GM19397 (cell line): ENCODE measurements at regions not wholly inside any gene's neighbourhood (a gene's known extent, or its start where the extent isn't known, plus 50 kb on each side); places are given as distances from the start of the nearest gene placed in this dataset.

Experiments
- ATAC-seq: cut with Tn5 transposase; IDR thresholded peaks from one replicate; pipeline ENCODE4 v1.9.1; 2021; ENCODE audit warnings: mild to moderate bottlenecking, moderate library complexity; ENCODE audit not compliant: unreplicated experiment

DNA sequence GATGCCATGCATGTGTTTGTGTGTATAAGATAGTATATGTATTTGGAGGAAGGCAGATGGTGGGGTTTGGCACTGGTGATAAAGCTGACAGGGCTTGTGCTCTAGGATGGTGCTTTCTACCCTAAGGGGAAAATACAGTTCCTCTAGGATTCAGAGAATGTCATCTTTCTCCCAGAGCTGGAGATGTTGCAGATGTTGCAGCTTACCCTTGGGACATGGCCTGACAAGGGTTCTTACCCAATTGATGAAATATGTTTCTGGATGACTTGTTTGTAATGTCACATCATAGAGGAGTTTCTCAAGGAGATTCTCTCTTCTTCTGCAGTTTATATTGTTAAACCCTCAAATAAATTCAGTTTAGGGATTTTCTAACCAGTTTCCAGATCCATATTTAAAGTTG is 52.5 kb upstream of the PITX2 start:
- ATAC-seq: no peak

DNA sequence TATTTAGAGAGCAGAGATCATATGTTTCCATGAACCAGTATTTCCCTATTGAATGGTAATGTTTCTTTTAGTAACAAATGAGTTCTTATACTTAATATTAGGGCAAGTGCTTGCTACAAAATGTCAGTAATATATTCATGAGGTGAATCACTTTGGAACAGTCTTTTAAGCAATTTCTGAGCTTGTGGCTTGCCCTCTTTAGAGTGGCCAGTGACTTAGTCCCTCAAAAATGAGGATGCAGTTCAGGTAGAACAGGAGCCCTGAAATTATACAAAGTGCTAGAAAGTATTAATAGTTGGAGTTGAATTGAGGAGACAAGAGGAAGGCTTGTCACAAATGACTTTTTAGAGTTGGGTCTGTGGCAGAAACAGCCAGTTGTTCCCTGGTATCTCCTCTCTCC is 53.4 kb upstream of the PITX2 start:
- no peak for ATAC-seq

DNA sequence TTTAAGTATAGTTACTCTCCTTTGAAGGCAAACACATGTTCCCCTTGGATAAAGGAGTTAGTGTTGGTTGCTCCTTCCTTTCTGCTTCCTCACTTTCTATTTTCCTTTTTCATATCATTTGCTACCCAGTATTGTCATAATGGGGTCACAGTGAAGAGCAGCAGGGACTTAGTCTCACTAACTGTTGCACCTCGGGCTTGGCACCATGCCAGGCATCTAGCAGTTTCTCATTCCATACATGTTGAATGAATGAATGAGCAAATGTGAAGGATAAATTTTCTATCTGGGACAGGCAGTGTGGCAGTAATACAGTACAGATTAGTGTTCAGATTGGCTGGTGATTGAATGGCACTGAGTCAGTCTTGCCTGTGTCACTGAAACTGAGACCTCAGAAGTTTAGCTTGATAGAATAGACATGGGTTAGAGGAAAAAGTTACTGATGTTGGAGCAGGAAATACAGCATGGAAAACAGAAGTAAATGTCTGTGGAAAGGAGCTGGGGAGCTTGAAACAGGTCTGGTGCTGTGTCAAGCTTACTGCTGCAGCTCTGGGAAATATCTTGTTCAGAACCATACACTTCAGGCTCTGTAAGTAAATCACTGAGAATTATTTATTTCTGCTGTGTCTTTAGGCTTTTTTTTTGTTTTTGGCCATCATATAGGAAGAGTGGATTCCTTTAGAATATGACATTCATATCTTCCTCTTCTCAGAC is 55.8 kb upstream of the PITX2 start:
- ATAC-seq: no peak

DNA sequence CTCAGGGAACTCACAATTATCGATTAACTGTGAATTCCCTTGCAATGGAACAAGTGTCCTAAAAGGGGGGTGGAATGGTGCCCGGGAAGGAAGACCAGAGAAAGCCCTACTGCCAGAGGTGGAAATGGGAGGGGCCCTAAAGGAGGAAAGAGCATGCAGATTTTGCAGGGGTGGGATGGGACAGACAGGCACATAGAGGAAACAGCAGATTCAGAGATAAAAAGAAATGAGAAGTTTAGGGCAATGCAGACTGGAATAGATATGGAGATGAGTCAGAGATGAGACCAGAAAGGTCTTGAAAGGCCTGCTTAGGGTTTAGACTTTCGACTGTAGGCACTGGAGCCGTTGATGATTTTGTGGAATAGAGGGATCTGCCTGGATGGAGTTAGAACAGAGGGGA is 57.4 kb upstream of the PITX2 start:
- no peak for ATAC-seq

DNA sequence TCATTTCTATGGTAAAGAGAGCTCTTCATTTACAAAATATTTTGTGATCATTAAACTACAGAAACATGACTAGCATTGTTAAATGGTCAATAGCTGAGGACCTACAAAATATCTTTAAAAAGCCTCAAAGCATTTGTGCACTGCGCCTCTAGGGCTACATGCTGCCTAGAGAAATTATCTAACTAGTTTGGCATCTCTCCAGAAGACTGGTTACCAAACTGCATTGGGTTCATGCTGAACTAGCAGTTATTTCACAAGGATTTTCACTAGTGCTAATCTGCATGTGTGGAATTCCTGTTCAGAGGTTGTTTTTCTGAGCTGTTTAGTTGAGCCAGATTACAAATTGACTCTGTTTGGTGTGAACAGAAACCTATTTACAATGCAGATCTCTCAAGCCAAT is 58.5 kb upstream of the PITX2 start:
- no peak for ATAC-seq

DNA sequence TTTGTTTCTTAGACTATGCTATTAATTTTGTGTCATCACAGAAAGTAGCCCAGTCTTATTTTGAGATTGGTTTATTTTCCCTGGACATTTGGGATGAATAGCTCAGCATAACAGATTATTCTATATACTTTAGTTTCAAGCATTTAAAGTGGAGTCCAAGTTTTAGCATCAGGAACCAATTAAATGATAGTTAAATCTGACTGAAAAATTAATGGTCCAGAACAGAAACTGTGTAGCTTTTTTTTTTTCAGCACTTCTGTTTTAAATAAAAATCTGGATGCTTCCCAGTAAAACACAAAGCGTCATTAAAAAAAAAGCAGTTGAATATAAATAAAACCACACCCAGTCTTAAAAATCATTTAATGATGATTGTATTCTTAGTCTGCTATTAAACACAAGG is 59.4 kb upstream of the PITX2 start:
- no peak for ATAC-seq

DNA sequence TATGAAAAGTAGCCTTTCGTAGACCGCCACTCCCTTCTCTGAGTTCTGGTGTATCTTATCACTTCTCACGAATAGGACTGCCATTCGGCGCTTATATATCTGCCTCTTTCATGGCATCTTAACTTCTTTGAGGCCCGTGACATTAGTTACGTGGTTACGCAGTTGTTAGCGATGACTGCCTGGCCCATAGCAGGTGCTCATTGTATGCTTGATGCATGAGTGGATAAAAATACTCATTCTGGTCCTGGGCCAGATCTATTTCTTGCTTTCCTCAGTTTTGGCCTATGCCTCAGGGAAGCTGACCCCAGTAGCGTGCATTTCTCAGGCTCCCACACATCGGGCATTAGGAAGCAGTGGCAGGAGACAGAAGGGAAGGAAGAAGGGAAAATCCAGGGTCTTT is 60.7 kb upstream of the PITX2 start:
- ATAC-seq: no peak

DNA sequence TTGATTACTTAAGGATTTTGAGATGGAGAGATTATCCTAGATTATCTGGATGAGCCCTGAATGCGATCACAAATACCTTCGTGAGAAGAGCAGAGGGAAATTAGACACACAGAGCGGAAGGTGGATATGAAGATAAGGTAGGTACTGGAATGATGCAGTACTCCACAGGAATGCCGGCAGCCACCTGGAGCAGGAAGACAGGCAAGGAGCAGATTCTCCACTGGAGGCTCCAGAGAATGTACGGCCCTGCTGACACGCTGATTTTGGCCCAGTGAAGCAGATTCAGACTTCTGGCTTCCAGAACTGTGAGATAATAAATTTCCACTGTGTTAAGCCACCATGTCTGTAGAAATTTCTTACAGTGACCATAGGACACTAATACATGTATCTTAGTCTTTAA is 79.4 kb upstream of the PITX2 start:
- ATAC-seq: no peak

DNA sequence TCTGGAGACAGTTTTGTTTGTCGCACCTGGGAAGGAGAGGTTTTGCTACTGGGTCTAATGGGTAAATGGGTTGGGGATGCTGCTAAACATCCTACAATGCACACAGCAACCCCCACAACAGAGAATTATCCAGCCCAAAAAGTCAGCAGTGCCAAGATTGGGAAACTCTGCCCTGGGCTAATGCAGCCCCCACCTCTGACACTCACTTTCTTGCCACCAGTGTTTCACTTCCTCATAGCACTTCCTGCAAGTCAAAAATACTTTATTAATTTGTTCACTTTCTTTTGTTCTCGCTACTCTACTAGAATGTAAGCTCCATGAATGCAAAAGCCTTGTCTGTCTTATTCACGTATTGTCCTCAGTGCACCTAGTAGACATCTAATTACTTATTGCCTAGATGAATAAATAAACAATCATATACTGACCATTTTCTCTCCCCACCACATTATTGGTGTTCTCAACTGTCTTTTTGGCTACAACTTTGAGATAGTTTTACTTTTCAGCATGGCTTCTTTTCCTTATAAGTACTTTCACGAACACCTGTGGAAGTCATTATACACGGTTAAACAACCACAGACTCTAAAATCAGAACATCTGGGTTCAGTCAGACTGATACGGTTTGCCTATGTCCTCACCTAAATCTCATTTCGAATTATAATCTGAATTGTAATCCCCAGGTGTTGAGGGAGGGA is 82.0 kb upstream of the PITX2 start:
- ATAC-seq: peak; percentile 70

DNA sequence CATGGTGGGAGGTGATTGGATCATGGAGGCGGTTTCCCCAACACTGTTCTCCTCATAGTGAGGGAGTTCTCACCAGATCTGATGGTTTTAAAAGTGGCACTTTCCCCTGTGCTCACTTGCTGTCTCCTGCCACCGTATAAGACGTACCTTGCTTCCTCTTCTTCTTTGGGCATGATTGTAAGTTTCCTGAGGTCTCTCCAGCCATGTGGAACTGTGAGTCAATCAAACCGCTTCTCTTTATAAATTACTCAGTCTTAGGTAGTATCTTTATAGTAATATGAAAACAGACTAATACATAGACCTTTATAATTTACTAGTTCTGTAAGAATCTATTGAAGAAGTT is 82.5 kb upstream of the PITX2 start:
- ATAC-seq: peak; percentile 8

DNA sequence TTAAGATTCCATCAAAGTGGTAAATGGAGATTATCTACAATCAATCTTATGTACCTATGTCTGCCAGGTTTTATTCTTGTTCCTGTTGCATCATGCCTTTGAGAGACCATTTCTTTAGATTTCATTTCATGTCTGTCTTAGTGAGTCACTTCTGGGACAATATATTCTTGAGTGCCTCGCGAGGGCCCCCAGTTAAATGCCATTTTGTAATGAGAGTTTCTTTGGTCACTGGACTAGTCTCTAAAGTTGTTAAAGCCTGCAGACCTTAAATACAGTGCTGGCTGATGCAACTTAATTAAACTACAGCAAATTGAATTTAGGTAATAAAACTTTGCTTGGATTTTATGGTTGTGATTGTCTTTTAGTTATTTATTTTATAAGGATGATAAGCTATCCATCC is 87.2 kb upstream of the PITX2 start:
- ATAC-seq: no peak

DNA sequence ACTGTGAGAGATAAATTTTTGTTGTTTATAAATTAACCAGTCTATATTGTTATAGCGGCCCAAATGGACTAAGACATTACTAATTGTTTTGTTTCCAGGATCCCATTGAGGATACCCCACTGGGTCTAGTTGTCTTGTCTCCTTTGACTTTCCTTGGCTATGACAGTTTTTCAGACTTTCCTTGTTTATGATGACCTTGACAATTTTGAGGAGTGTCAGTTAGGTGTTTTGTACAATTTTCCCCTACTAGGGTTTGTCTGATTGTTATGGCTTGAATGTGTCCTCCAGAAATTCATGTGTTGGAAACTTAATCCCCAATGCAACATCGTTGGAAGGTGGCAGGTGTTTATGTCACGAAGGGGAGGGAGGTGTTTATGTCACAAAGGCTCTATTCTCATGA is 89.6 kb upstream of the PITX2 start:
- ATAC-seq: no peak

DNA sequence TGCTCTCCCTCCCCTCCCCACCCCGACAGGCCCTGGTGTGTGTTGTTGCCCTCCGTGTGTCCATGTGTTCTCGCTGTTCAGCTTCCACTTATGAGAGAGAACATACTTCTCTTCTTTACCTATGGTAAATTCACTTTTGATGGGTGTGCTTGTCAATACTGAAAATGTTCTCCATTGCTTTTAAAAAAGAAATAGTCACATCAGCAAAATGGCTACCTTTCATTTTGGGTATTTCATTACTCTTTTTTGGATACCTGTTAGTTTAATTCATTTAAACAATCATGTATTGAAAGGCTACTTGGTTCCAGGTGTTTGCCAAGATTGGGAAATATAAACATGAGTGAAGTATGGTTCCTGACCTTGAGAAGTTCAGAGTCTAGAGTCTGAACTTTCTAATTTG is 107.4 kb upstream of the PITX2 start:
- no peak for ATAC-seq

DNA sequence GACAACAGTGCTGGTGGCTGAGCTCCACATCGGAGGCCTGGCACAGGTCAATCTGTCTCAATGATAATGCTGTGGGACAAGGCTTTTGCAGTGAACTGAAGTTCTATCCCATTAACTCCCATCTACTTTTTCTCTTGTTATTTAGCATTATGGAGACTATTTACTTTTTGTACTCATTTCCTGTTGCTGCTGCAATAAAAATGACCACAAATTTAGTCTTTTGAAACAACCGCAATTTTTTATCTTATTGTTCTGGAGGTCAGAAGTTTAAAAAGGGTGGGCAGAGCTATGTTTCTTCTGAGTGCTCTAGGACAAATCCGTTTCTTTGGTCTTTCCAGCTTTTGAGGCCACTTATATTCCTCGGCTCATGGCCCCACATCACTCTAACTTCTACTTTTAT is 111.0 kb upstream of the PITX2 start:
- ATAC-seq: no peak

DNA sequence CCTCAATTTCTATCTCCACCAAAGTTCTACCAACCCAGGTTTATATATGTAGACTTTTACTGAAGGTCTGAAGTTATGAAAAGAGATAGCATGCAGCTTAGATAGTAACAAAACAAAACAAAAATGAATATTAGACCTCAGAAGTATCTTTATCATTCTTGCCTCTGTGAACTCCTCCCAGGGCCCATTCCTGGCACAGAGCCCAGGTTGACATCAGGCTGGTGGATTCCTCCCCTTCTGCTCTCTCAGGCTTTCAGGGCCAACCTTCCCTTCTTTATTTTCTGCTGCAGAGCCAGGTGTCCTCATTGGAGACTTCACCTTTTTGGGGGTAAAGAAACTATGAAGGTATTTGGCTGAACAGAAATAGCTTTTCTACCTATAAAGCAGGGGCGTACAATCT is 112.8 kb upstream of the PITX2 start:
- no peak for ATAC-seq

DNA sequence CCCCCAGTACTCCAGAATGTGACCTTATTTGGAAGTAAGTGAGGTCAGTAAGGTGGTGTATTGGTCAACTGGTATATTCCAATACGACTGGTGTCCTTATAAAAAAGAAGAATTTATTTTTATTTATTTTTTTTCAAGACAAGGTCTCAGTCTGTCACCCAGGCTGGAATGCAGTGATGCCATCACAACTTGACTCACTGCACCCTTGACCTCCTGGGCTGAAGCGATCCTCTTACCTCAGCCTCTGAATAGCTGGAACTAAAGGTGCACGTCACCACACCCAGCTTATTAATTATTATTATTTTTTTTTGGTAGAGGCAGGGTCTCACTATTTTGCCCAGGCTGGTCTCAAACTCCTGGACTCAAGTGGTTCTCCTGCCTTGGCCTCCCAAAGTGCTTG is 115.1 kb upstream of the PITX2 start:
- no peak for ATAC-seq

DNA sequence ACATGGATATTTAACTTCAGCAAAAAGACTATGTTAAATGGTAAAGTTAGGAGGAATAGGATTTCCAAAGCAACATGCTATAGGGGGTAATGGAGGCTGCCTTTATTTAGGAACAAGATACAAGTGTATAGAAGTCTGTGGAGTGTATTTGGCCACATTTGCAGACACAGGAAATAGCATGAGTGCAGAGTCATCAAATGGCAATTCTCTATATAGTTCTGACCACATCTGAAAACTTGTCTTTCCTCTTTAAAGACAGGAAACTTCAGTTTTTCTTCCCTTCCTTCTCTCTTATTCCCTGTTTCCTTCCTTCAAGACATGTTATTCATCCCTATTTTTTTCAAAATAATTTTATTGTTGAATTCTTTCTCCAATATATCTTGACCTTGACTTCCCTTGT is 119.3 kb upstream of the PITX2 start:
- ATAC-seq: no peak

DNA sequence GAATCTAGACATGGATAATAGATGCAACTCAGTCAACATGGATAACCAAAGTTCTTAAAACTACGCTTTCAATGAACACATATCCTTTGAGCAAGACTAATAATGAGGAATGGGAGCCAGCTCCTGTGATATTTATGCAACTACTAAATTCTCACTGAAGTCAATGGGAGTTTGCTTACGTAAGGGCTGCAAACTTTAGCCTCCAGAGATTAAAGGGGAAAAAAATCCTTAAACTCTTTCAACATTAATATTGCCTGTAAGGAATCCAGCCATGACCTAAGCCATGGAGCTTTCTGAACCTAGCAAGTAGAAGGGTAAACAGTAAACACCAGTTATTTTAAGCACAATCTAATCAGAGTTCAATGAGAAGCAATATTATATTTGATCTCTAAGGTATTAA is 125.2 kb upstream of the PITX2 start:
- no peak for ATAC-seq

DNA sequence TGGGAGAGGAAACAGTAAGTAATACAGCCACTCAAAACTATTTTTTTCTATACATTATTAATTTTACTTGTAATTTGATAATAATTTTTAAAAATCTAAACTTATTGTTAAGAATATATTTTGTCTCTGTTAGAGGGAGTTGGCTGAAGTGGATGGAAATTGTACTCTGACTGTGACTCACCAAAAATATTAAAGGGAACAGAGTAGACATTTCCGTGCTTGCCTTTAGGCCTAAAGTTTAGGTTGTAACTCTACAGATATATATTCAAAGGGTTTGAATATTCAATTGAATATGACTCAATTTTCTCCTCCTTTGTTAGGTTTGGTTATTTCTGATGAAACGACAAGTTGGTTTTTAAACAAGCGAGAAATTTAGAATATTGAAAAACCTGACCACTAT is 128.3 kb upstream of the PITX2 start:
- ATAC-seq: no peak

DNA sequence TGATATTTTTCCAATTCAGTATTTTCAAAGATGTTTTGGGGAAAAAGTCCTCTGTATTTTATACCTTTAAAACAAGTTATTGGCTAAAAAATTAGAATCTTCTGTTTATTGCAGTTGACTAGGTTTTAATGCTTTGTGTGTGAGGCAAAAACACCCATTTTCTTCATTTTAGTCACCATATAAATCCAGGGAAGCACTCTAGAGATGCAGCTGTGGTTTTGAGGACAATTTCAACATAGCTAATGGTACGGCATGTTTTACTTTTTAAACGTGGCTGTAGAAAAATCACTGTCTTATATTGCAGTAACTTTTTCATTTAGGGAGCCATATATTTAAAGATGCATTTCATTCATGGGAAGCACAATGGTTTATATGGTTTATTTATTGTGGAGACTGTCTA is 129.1 kb upstream of the PITX2 start:
- ATAC-seq: no peak

DNA sequence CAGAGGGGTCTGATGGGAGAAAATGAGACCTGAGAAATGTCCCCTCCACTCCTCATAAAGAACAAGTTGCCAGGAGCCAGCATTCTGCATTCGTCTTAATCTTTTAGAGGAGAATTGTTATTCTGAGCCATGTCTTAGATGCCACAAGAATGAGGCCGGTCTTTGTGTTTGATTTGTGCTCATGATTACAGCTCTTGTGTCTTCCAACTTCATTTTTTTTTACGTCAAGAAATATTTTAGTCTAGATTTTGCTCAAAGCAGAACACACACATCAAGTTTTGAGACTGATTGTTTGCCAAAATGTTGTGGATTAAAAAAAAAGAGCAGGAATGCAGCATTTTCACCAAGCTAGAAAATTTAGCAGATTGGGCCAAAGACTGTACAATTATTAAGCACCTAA is 130.6 kb upstream of the PITX2 start:
- no peak for ATAC-seq

DNA sequence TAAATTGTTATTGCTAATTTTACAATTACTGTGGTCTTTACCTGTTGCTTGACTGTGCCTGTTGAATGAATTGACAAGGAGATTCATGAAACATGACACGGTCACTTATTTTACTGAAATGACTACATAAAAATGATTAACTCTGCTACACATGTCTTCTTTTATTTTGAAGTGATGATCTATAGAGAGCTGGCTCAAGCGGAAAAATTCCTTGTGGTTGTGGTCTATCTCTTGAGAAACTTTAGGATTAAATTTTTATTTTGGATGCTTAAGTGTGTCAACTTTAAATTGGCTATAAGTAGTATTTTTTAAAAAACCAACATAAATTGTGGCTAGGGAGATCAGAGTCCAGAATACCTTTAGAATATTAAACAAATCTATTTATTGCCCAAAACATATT is 131.8 kb upstream of the PITX2 start:
- ATAC-seq: no peak

DNA sequence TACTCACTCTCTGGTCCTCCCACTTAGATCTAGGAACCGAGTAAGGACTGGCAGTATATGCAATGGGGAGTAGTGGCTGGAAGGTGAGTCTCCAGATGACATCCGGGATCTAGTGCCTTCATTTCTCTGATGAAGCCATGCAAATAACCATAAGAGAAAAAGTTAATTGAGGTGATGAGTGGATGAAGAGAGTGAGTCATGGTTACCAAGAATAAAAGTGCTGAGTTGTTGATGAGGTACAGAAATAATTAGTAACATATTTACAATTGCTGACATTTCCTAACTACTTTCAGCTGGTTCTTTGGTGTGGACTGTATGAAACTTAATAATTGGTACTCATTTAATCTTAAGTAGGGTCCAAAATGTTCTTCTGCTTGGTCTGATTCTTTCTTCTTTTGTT is 146.7 kb upstream of the PITX2 start:
- no peak for ATAC-seq
